Mesenchymal stem cell (in vitro differentiated cells and primary cell): ENCODE measurements at regions not wholly inside any gene's neighbourhood (a gene's known extent, or its start where the extent isn't known, plus 50 kb on each side); places are given as distances from the start of the nearest gene placed in this dataset.

Source experiments
- DNase-seq: peaks from one replicate; pipeline ENCODE4 v3.0.0-alpha.2; 2013
- H2AFZ ChIP-seq: one replicate; pipeline ENCODE4 v1.6.1; 2013; ENCODE audit warnings: low read depth, mild to moderate bottlenecking, control low read depth, inconsistent platforms, low read length, moderate library complexity
- H2AK5ac ChIP-seq: 2 replicates; pipeline ENCODE4 v1.6.1; 2013; ENCODE audit warnings: low read length, moderate library complexity, mild to moderate bottlenecking, inconsistent platforms; ENCODE audit not compliant: severe bottlenecking
- H2BK120ac ChIP-seq: one replicate; pipeline ENCODE4 v1.6.1; 2013; ENCODE audit warnings: low read depth, mild to moderate bottlenecking, inconsistent platforms, low read length, moderate library complexity
- H2BK12ac ChIP-seq, 2 experiments: one replicate each; pipeline ENCODE4 v1.6.1; 2013; ENCODE audit warnings: inconsistent platforms in 2 of 2, low read length in 2 of 2, mild to moderate bottlenecking in 2 of 2, moderate library complexity in 2 of 2, control low read depth in 1 of 2
- H2BK15ac ChIP-seq: one replicate; pipeline ENCODE4 v1.6.1; 2013; ENCODE audit warnings: mild to moderate bottlenecking, low read depth, inconsistent platforms; ENCODE audit not compliant: poor library complexity, severe bottlenecking
- H2BK5ac ChIP-seq: 2 replicates; pipeline ENCODE4 v1.6.1; 2013; ENCODE audit warnings: low read depth, mild to moderate bottlenecking, low read length, control low read depth, inconsistent platforms; ENCODE audit not compliant: poor library complexity, severe bottlenecking
- H3K14ac ChIP-seq, 2 experiments: one replicate each; pipeline ENCODE4 v1.6.1; 2013; ENCODE audit warnings: inconsistent platforms in 2 of 2, low read length in 2 of 2, control low read depth in 1 of 2, mild to moderate bottlenecking in 1 of 2, moderate library complexity in 1 of 2
- H3K18ac ChIP-seq, 2 experiments: one replicate each; pipeline ENCODE4 v1.6.1; 2013; ENCODE audit warnings: inconsistent platforms in 2 of 2, low read length in 2 of 2, control low read depth in 1 of 2, low read depth in 1 of 2, mild to moderate bottlenecking in 1 of 2
- H3K23ac ChIP-seq, 2 experiments: one replicate each; pipeline ENCODE4 v1.6.1; 2013; ENCODE audit warnings: inconsistent platforms in 2 of 2, low read length in 2 of 2, mild to moderate bottlenecking in 2 of 2, moderate library complexity in 2 of 2, control low read depth in 1 of 2
- H3K27ac ChIP-seq: 2 replicates; pipeline ENCODE4 v1.5.1; 2013; ENCODE audit warnings: mild to moderate bottlenecking, moderate library complexity, low read length, control low read depth, inconsistent platforms; ENCODE audit not compliant: poor library complexity, severe bottlenecking
- H3K27me3 ChIP-seq, 2 experiments: 2 replicates each; pipeline versions ENCODE4 v1.6.1 to v1.7.0; 2013; ENCODE audit warnings: low read length in 2 of 2, mild to moderate bottlenecking in 2 of 2, moderate library complexity in 2 of 2, control low read depth in 1 of 2, inconsistent platforms in 1 of 2; ENCODE audit not compliant: control insufficient read depth in 1 of 2, insufficient read depth in 1 of 2
- H3K36me3 ChIP-seq, 2 experiments: 2 replicates each; pipeline versions ENCODE4 v1.6.1 to v1.7.0; 2013; ENCODE audit warnings: low read length in 2 of 2, control low read depth in 1 of 2, inconsistent platforms in 1 of 2, low read depth in 1 of 2, mild to moderate bottlenecking in 1 of 2; ENCODE audit not compliant: insufficient read depth in 2 of 2, control insufficient read depth in 1 of 2
- H3K4ac ChIP-seq, 2 experiments: one replicate each; pipeline ENCODE4 v1.6.1; 2013; ENCODE audit warnings: inconsistent platforms in 2 of 2, low read length in 2 of 2, mild to moderate bottlenecking in 2 of 2, moderate library complexity in 2 of 2, control low read depth in 1 of 2, low read depth in 1 of 2
- H3K4me1 ChIP-seq: 2 replicates; pipeline ENCODE4 v1.6.1; 2013; ENCODE audit warnings: low read depth, low read length, control low read depth; ENCODE audit not compliant: control insufficient read depth, insufficient read depth
- H3K4me2 ChIP-seq: 2 replicates; pipeline ENCODE4 v1.6.1; 2013; ENCODE audit warnings: low read length, mild to moderate bottlenecking, inconsistent platforms; ENCODE audit not compliant: poor library complexity, severe bottlenecking
- H3K4me3 ChIP-seq, 2 experiments: 2 replicates each; pipeline versions ENCODE4 v1.5.1 to v1.7.0; 2013; ENCODE audit warnings: low read length in 2 of 2, mild to moderate bottlenecking in 2 of 2, control low read depth in 1 of 2, low read depth in 1 of 2; ENCODE audit not compliant: insufficient read depth in 1 of 2
- H3K79me1 ChIP-seq: replicated peaks from 2 replicates; pipeline ENCODE4 v1.6.1; 2013; ENCODE audit warnings: mild to moderate bottlenecking, control low read depth, low read length, inconsistent platforms; ENCODE audit not compliant: poor library complexity, severe bottlenecking
- H3K9ac ChIP-seq: 2 replicates; pipeline ENCODE4 v1.7.0; 2013; ENCODE audit warnings: mild to moderate bottlenecking, low read length, moderate library complexity
- H3K9me3 ChIP-seq: 2 replicates; pipeline ENCODE4 v1.7.0; 2013; ENCODE audit warnings: mild to moderate bottlenecking, low read length; ENCODE audit not compliant: control insufficient read depth
- H4K8ac ChIP-seq: one replicate; pipeline ENCODE4 v1.6.1; 2013; ENCODE audit warnings: inconsistent platforms, mild to moderate bottlenecking, low read length, moderate library complexity
- H4K91ac ChIP-seq: one replicate; pipeline ENCODE4 v1.6.1; 2013; ENCODE audit warnings: mild to moderate bottlenecking, low read length, inconsistent platforms
- WGBS: methylation state at CpG from one replicate; pipeline ENCODE4 v1.1.7; 2013; ENCODE audit warnings: mixed read lengths; 5-methylcytosine and 5-hydroxymethylcytosine counted together

GRCh38 chr7:25893436-25893835 lies 258.6 kb upstream of the NFE2L3 start:
- Histone ChIP-seq H2BK15ac (no peak overlapping the region), H3K4me1 (peaks cover 4% of the 10 kb centered on the region), H3K18ac (no peak overlapping the region), H3K9me3 (no peaks in the 10 kb centered on the region), H3K79me1 (no peaks in the 10 kb centered on the region), H3K27ac (no peak overlapping the region), H3K27me3 (peaks cover 7 to 14% of the 10 kb centered on the region in 2 experiments), H2BK12ac (no peak overlapping the region), H3K23ac (no peak overlapping the region), H2BK120ac (no peak overlapping the region), H2BK5ac (no peak overlapping the region), H2AK5ac (no peak overlapping the region), H3K36me3 (no peaks in the 10 kb centered on the region), H3K4ac (no peak overlapping the region), H3K4me2 (no peak overlapping the region), H3K4me3 (peak overlapping the region in 1 of 2 experiments; percentile 77), H4K8ac (no peak overlapping the region), H3K14ac (no peak overlapping the region), H4K91ac (no peak overlapping the region), H3K9ac (peak overlapping the region; percentile 86), H2AFZ (no peak overlapping the region)
- DNase-seq = no peak
- 92% methylated on average over 1 of the region's 1 CpG for WGBS

GRCh38 chr7:25894002-25894901 lies 257.7 kb upstream of the NFE2L3 start:
- DNase-seq = no peak
- no peak overlapping the region for H3K23ac ChIP-seq
- no peak overlapping the region for H4K8ac ChIP-seq
- H3K4ac ChIP-seq = no peak overlapping the region
- peaks cover 7 to 11% of the 10 kb centered on the region in 2 experiments for H3K27me3 ChIP-seq
- no peak overlapping the region for H2BK5ac ChIP-seq
- no peak overlapping the region for H3K4me3 ChIP-seq
- no peak overlapping the region for H3K27ac ChIP-seq
- H3K14ac ChIP-seq = no peak overlapping the region
- no peak overlapping the region for H3K9ac ChIP-seq
- no peak overlapping the region for H3K18ac ChIP-seq
- H3K79me1 ChIP-seq = no peaks in the 10 kb centered on the region
- 82% methylated on average over 6 of the region's 7 CpGs for WGBS
- no peak overlapping the region for H2BK12ac ChIP-seq
- H2AK5ac ChIP-seq = no peak overlapping the region
- H2BK120ac ChIP-seq = no peak overlapping the region
- no peaks in the 10 kb centered on the region for H3K9me3 ChIP-seq
- H4K91ac ChIP-seq = no peak overlapping the region
- no peaks in the 10 kb centered on the region for H3K36me3 ChIP-seq
- peaks cover 4% of the 10 kb centered on the region for H3K4me1 ChIP-seq
- H2BK15ac ChIP-seq = no peak overlapping the region
- no peak overlapping the region for H2AFZ ChIP-seq
- no peak overlapping the region for H3K4me2 ChIP-seq

DNA sequence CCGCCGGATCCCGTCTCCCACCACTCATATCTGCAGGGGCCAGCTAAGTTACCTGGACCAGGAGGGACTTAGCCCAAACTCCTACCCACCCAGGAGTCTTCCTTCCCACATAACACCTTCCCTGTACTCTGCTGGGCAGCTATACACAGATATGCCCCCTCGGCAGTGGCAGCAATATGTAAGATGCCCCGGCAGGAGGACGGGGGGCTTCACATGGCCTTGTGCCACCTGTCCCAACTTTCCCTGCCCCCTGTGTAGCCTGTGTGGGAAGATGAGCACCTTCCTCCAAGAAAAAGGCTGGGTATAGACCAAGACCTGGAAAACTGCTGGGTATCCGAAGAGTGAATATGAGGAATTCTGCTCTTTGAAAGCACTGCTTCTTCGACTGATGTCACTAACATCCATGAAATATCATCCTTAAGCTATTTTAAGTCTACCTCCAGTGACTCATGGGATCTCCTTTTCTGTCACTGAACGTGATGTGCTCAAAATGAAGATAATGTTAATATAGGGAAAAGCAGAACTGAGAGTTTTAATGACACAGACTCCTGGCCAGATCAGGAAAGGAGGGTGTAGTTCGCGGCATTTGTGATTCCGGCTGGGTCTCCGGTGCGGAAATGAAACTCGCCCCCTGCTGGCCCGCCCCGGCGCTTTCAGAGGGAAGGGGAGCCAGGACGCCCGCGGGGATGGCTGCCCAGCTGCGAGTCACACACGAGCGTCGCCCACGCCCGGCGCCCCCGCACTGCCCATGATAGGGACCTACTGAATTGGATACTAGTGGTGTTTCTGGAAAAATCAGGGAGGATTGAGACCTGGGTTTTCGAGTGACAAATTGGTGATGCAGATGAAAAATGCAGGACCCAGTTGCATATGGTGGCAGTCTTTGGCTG lies 256.9 kb upstream of the NFE2L3 start:
- H3K23ac ChIP-seq = no peak overlapping the region
- peak overlapping the region; percentile 87 for H4K8ac ChIP-seq
- peak; percentile 38 for DNase-seq
- peaks cover 4% of the 10 kb centered on the region for H3K4me1 ChIP-seq
- H3K4me2 ChIP-seq = peak overlapping the region; percentile 68
- H3K27ac ChIP-seq = no peak overlapping the region
- no peak overlapping the region for H4K91ac ChIP-seq
- H2BK15ac ChIP-seq = peak overlapping the region; percentile 26
- H3K4me3 ChIP-seq = peak overlapping the region in 1 of 2 experiments; percentile 69
- no peak overlapping the region for H3K14ac ChIP-seq
- H3K9me3 ChIP-seq = no peaks in the 10 kb centered on the region
- H3K27me3 ChIP-seq = peaks cover 3 to 4% of the 10 kb centered on the region in 2 experiments
- peak overlapping the region; percentile 69 for H3K9ac ChIP-seq
- H2AK5ac ChIP-seq = peak overlapping the region; percentile 76
- no peak overlapping the region for H2BK12ac ChIP-seq
- H3K36me3 ChIP-seq = no peaks in the 10 kb centered on the region
- H2BK5ac ChIP-seq = no peak overlapping the region
- H2BK120ac ChIP-seq = no peak overlapping the region
- no peak overlapping the region for H3K4ac ChIP-seq
- no peak overlapping the region for H3K18ac ChIP-seq
- WGBS = 25% methylated on average over 29 of the region's 30 CpGs
- peak overlapping the region; percentile 31 for H2AFZ ChIP-seq
- H3K79me1 ChIP-seq = no peaks in the 10 kb centered on the region

DNA sequence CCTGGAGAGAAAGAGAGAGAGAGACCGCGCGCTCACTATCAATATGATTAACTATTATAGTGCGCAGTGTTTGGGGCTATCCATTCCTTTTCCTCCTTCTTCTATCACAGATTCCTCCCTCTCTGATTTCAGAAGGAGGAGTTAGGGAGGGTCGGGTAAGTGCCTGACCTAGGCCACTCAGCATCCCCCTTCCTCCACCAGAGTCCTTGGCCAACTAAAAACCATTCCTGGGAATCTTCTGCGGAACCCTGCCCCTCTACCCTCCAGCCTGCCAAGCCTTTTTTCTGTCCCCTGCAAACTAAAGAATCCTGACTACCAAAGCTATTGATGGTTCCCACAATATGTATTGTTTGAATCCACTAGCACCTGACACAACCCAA lies 256.2 kb upstream of the NFE2L3 start:
- Histone ChIP-seq H3K4ac (no peak overlapping the region), H3K4me2 (peak overlapping the region; percentile 68), H3K4me1 (peaks cover 4% of the 10 kb centered on the region), H3K14ac (no peak overlapping the region), H3K9me3 (no peaks in the 10 kb centered on the region), H3K36me3 (no peaks in the 10 kb centered on the region), H4K8ac (no peak overlapping the region), H2BK12ac (no peak overlapping the region), H3K9ac (no peak overlapping the region), H2AFZ (peak overlapping the region; percentile 31), H2BK5ac (no peak overlapping the region), H2BK120ac (no peak overlapping the region), H3K4me3 (peak overlapping the region in 1 of 2 experiments; percentile 69), H3K23ac (no peak overlapping the region), H3K27ac (no peak overlapping the region), H3K27me3 (peaks cover 0 to 2% of the 10 kb centered on the region in 2 experiments), H3K18ac (no peak overlapping the region), H2BK15ac (no peak overlapping the region), H4K91ac (no peak overlapping the region), H2AK5ac (no peak overlapping the region), H3K79me1 (no peaks in the 10 kb centered on the region)
- WGBS = 34% methylated on average over 3 of the region's 6 CpGs
- no peak for DNase-seq
